ENCODE measurements at regions not wholly inside any gene's neighbourhood (a gene's known extent, or its start where the extent isn't known, plus 50 kb on each side); places are given as distances from the start of the nearest gene placed in this dataset.

- TF ChIP-seq CTCF (IDR thresholded peaks at IDR 0.05; ENCODE audit: extremely low read depth in 1 of 2, insufficient read depth in 1 of 2, low read depth in 1 of 2, low read length in 2 of 2) (no peak), POLR2A (IDR thresholded peaks at IDR 0.05; ENCODE audit: low read depth, low read length) (no peak), POLR2AphosphoS5 (IDR thresholded peaks at IDR 0.05; ENCODE audit: insufficient read depth, low read depth, low read length) (no peak), EZH2 (IDR thresholded peaks at IDR 0.05; ENCODE audit: borderline replicate concordance, low read depth, low read length, severe bottlenecking) (no peak), GATA2 (IDR thresholded peaks at IDR 0.05; ENCODE audit: insufficient read depth, insufficient read length, low read depth, low read length) (no peak)
Observed at GRCh38 chr5:135103575-135103853, 69.5 kb upstream of the PITX1 start.
